Superior temporal gyrus (tissue), 1 donor: ENCODE measurements at regions not wholly inside any gene's neighbourhood (a gene's known extent, or its start where the extent isn't known, plus 50 kb on each side); places are given as distances from the start of the nearest gene placed in this dataset.
"Not testable (repeated sequence)": the region's sequence is repeated elsewhere in the genome, so short reads cannot be mapped to it uniquely, and the experiment has no call there.

Experiments used
- DNase-seq: peaks from one replicate; pipeline ENCODE4 v3.0.0-alpha.2; 2016; ENCODE audit errors: extremely low spot score

DNA sequence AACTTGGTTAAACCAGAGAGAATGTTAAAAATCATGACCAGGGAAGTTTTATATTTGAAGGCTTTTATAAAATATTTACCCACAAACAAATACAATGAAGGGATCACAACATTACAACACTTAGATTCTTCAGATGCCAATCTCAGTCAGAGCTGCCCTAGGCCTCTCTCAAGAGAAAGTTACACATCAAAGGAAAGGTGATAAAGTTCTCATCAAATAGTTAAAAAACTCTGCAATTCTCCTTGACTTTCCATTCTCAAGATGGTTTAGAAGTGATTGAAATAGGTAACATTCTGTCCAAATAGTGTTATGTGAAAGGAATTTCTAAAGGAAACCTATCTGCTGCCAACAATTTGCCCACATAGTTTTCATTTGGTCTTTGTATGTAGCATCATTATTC is 1115.2 kb upstream of the MIR17HG start:
- DNase-seq: no peak

DNA sequence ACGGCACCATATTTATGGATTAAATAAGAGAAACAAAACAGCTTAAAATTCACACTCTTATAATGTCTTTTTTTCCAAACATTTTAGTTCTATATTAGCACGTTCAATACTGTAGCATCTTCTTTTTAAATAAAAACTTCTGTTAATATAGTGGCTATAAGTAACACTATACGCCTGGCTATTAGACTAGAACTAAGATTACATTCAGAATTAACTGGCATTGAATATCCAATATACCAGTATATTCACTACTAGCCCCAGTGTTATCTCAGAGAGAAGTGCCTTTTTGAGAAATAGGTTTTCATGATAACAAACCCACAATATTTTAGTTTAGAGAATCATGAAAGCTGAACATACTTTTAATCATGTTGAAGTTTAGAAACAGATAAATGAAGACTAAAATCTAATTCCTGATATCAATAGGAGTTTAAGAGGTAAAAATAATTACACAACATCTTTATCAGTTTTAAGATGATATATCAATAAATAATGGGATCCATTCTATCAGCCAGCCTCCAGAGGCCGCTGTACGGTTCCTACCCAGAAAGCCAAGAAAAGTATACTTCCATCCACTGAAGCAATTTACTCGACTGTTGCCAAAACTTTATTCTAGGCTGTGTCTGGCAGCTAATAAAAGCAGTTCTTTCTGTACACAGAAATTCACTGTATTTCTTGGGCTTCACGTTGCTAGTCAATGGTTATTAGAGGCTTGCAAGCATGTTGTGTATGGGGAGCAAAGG is 1113.4 kb upstream of the MIR17HG start:
- DNase-seq: no peak

- DNase-seq: no peak
Measured at GRCh38 chr13:90237852-90238251, 1109.6 kb upstream of the MIR17HG start.

DNA sequence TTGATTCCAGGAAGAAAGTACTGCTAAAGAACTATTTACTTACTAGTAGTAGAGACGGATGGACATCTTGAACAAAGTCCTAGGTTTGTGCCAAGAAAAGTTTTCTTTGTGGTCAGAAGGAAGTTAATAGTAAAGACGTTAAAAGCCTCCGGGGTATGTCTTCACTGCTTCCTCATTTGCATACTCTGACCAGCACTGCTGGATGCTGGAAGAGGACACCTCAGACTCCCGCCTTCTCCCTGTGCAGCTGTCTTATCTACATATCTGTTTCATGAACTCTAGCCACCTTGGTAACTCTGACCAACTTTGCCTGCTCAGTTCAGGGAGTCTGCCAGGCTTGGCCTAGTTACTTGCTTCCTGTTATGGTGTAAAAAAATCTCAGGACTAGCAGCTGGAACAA is 1109.1 kb upstream of the MIR17HG start:
- DNase-seq: no peak

GRCh38 chr13:90239130-90239529 is 1108.4 kb upstream of the MIR17HG start:
- no peak for DNase-seq

GRCh38 chr13:90246005-90246404 is 1101.5 kb upstream of the MIR17HG start:
- no peak for DNase-seq

GRCh38 chr13:90246687-90247345 is 1100.7 kb upstream of the MIR17HG start:
- no peak for DNase-seq

DNA sequence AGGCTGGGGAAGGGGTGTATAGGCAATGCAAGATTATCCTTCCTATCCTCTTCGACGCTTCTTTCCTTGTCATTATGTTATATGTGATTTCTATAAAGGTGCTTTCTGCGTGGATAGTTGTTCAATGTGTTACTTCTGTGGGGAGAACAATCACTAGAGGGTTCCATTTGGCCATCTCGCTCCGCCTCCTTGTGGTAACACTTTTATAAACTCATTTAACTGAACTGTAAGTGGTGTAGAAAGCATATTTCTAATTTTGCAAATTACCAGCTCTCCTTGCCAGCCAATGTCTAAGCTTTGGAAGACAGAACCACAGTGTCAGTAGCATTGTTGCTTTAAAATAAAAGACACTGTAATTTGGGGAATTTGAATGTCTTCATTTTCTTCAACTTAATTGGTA is 1093.7 kb upstream of the MIR17HG start:
- no peak for DNase-seq

DNA sequence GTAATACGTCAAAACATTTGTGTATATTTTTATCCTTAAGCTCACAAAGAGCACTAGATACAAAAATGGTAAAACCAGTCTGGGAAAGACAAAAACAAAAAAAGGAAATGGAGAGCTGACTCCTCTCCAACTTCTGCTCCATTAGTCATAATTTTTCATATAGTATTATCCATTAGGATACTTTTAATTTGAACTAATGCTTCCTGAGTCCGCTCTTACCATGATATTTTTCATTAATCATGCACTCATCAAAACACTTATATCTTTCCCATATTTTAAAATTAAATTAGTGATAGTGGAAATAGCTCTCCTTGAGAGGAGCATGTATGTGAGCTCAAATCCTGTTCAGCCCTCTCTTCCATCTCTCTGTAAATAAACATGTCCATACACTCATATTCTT is 1093.0 kb upstream of the MIR17HG start:
- no peak for DNase-seq

DNA sequence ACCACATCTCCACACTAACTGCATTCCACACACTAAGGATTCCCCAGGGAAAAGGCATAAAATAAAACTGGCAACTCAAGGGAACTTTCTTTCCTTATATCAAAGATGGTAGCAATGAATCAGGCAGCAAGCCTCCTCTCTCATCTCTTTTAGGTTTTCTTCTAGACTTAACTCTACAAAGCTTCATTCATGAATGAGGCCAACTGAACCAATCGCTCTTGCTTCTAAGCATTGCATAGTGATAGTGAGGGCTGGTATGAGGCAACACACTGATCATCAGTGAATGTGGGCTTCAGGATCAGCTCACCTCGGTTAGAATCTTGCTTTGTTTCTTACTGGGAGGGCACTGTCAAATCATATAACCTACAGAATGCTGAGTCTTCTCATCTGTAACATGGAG is 1090.7 kb upstream of the MIR17HG start:
- no peak for DNase-seq

- no peak for DNase-seq
Measured at GRCh38 chr13:90258129-90258528, 1089.4 kb upstream of the MIR17HG start.

DNA sequence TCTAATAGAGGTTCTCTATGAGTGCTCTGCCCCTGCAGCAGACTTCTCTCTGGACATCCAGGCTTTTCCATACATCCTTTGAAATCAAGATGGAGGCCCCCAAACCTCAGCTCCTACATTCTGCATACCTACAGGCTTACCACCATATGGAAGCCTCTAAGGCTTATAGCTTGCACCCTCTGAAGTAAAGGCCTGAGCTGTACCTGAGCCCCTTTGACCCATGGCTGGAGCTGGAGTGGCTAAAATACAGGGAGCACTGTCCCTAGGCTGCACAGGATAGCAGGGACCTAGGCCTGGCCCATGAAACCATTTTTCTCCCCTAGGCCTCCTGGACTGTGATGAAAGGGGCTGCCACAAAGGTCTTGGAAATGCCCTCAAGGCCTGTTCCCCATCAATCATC is 1086.1 kb upstream of the MIR17HG start:
- no peak for DNase-seq

DNA sequence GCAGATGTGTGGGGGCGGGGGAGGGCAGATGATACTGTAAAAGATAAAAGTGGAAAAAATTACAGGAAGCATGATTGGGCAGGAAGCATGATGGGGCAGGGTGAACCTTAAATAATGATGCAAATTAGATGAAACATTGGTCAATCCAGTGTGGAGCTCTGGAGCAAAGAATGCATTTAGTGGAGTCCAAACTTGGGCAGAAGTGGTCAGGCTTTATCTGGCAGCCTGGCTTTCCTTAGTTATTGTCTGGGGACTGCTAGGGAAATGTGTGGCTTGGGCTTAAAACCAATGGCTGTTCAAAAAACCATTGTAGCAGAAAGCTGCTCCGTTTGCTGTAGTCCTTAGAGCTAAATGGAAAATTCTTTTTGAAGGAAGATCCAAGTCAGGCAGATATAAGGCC is 1077.3 kb upstream of the MIR17HG start:
- no peak for DNase-seq

DNA sequence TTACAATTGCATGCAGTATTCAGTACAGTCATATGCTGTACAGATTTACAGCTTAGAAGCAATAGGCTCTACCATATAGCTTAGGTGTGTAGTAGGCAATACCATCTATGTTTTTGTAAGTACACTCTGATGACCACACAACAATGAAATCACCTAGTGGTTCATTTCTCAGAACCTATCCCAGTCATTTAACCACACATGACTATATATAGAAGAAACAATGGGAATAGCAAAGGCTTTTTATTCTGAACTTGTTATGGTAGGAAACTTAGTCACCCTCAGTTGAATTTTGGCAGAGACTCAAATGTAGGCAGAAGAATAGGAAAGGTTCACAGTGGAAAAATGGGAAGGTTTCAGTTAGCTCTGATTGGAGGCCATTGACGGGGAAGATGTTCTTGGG is 1075.1 kb upstream of the MIR17HG start:
- DNase-seq: no peak

GRCh38 chr13:90276216-90276615 is 1071.3 kb upstream of the MIR17HG start:
- no peak for DNase-seq

DNA sequence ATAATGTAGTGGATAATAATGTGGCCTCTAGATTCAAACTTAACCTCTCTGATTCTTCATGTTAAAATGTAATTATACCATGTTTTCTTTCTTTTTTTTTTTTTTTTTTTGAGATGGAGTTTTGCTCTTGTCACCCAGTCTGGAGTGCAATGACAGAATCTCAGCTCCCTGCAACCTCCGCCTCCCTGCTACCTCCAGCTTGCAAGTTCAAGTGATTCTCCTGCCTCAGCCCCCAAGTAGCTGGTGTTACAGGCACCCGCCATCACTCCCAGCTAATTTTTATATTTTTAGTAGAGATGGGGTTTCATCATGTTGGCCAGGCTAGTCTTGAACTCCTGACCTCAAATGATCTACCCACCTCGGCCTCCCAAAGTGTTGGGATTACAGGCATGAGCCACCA is 1069.3 kb upstream of the MIR17HG start:
- not testable (repeated sequence) for DNase-seq

DNA sequence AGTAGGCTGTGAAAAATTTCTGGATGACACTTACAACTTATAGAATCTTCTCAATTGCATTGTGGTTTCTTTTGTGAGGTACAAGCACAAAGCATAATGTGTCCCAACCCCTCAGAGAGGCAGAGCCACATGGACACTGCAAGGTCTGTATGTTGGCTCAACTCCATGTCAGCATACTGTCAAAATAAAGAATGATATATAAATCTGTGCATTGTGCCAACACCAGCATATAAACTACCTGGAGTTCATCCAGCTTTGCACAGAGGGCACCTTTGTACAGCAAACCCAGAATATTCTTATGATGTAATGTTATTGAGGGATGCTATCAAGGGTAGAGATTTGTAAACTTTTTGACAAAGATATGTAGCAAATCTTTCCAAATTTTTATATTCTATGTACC is 1065.8 kb upstream of the MIR17HG start:
- DNase-seq: no peak

GRCh38 chr13:90287521-90287920 is 1060.0 kb upstream of the MIR17HG start:
- DNase-seq: no peak

DNA sequence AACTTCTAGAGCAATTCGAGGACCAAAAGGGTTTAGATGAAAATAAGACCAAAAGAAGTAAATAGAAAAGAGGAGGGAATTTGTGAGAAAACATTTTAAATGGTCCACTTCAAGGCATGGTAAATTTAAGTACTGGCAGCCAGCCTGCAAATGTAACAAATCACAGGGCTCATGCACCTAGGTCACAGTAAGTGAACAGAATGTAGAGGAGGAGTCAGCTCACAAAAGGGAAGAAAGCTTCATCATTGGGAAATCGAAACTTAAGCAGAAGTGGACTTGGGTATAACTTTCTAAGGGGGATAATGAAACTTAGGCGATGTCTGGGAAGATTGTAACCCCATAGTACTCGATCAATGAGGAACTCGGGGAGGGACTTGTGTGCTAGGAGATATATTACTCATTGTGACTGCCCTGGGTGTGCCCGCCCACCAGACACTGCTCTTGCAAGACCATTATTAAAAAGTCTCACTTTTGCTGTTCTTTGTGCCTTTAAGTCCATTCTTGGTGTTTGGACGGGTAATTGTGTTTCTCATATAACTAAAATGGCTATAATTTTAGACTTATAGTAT is 1053.6 kb upstream of the MIR17HG start:
- no peak for DNase-seq

DNA sequence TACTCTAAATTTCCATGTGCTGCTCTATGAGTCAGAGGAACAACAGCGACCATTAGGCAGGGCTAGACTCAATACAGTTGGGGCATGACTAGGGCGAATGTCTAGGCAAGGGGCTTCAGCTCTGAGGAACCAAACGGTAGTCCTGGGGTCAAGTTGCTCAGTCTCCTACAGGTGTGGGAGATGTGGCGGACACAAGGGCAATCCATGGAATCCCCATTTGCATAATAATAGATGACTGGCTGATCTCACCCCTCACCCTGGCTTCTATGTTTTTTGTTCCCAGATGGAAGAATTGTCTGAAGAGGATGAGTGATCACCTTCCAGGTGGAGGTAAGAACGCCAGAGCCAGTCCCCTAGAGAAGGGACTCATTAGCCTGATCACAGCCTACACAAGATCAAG is 1048.2 kb upstream of the MIR17HG start:
- no peak for DNase-seq

- DNase-seq: no peak
Measured at GRCh38 chr13:90300015-90300414, 1047.5 kb upstream of the MIR17HG start.

- DNase-seq: no peak
Measured at GRCh38 chr13:90302107-90302506, 1045.4 kb upstream of the MIR17HG start.

DNA sequence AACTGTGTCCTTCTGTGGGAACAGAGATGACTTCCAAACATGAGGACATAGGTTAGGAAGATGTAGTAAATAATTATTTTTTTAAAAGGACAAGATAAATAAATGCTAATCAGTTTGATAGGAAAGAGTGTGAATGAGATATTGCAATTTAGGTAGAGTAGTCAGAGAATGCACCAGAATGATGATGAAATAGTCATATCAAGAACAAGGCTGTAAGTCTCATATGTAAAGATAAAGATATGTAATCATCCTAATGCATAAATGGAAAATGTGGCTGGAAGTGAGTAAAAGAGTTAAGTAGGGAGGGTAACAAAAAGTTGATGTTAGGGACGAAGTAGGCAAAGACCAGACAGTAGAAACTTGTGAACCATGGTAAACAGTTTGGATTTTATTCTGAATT is 1041.7 kb upstream of the MIR17HG start:
- DNase-seq: no peak
